ENCODE measurements at regions not wholly inside any gene's neighbourhood (a gene's known extent, or its start where the extent isn't known, plus 50 kb on each side); places are given as distances from the start of the nearest gene placed in this dataset.
A peak's percentile ranks its signal among the peaks of the same experiment; 100 is the strongest.
"Not testable (repeated sequence)": the region's sequence is repeated elsewhere in the genome, so short reads cannot be mapped to it uniquely, and the experiment has no call there.

DNA sequence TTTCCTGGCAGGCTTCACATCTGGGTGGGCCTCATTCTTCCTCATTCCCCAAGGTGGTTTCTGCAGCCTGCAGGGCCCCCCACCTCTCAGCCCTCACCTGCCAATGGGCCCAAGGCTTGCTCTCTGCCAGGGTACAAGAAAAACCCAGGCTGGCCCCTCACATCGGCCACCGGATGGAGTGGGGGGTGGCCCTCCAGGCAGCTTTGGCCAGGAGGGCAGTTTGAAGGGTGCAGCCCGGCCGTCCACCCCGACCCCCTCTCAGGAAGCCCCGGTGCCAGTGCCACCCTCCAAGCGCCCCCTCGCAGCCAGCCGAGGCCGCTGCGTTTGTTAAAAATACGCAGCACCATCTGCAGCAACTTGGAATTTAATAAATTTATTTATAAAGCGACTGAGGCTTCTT lies 196.7 kb downstream of the CTTN start:
- Mint-ChIP-seq H3K9me3 (no peaks in the 10 kb centered on the region), H3K36me3 (ENCODE audit: low read depth) (no peaks in the 10 kb centered on the region), H3K27me3 (ENCODE audit: low read depth) (peaks cover 15% of the 10 kb centered on the region), H3K4me3 (no peak overlapping the region), H3K27ac (no peak overlapping the region), H3K4me1 (peaks cover 14% of the 10 kb centered on the region)
- TF ChIP-seq, protein P1, sequence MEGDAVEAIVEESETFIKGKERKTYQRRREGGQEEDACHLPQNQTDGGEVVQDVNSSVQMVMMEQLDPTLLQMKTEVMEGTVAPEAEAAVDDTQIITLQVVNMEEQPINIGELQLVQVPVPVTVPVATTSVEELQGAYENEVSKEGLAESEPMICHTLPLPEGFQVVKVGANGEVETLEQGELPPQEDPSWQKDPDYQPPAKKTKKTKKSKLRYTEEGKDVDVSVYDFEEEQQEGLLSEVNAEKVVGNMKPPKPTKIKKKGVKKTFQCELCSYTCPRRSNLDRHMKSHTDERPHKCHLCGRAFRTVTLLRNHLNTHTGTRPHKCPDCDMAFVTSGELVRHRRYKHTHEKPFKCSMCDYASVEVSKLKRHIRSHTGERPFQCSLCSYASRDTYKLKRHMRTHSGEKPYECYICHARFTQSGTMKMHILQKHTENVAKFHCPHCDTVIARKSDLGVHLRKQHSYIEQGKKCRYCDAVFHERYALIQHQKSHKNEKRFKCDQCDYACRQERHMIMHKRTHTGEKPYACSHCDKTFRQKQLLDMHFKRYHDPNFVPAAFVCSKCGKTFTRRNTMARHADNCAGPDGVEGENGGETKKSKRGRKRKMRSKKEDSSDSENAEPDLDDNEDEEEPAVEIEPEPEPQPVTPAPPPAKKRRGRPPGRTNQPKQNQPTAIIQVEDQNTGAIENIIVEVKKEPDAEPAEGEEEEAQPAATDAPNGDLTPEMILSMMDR (IDR thresholded peaks at IDR 0.05; ENCODE audit: unreplicated experiment in 3 of 3): no peak

DNA sequence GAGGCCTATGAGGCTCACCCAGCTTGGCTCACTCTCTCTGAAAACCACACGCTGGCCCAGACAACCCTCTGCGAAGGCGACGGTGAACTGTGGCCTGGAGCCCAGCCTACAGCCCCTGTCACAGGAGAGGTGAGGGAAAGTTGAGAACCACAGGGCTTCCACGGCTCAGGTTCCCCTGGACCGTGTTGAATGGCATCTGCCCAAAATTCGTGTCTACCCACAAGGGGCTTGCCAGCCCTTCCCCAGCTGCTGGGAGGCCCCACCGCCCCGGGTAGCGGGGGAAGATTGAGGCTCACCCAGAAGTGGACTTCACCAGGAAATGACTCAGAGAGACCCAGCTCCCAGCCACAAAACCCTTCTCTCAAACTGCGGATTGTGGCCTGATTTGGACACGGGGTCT lies 197.1 kb downstream of the CTTN start:
- no peak overlapping the region for H3K4me3 Mint-ChIP-seq
- no peaks in the 10 kb centered on the region for H3K36me3 Mint-ChIP-seq (ENCODE audit: low read depth)
- peak overlapping the region in 1 of 3 experiments; percentile 56 for H3K27ac Mint-ChIP-seq

GRCh38 chr11:70596091-70596490 lies 197.8 kb downstream of the CTTN start:
- TF ChIP-seq, protein P1 (IDR thresholded peaks at IDR 0.05; ENCODE audit: unreplicated experiment in 3 of 3): no peak
- H3K4me1 Mint-ChIP-seq: peaks cover 19% of the 10 kb centered on the region
- no peaks in the 10 kb centered on the region for H3K36me3 Mint-ChIP-seq (ENCODE audit: low read depth)
- H3K27ac Mint-ChIP-seq: no peak overlapping the region
- H3K27me3 Mint-ChIP-seq (ENCODE audit: low read depth): peaks cover 14% of the 10 kb centered on the region
- H3K9me3 Mint-ChIP-seq: no peaks in the 10 kb centered on the region
- H3K4me3 Mint-ChIP-seq: no peak overlapping the region

More for the DNA sequence above, 197.1 kb downstream of the CTTN start:
- TF ChIP-seq, protein P1 (IDR thresholded peaks at IDR 0.05; ENCODE audit: unreplicated experiment in 3 of 3): no peak
- Mint-ChIP-seq H3K27me3 (ENCODE audit: low read depth) (peaks cover 17% of the 10 kb centered on the region), H3K4me1 (peaks cover 15% of the 10 kb centered on the region), H3K9me3 (no peaks in the 10 kb centered on the region)

DNA sequence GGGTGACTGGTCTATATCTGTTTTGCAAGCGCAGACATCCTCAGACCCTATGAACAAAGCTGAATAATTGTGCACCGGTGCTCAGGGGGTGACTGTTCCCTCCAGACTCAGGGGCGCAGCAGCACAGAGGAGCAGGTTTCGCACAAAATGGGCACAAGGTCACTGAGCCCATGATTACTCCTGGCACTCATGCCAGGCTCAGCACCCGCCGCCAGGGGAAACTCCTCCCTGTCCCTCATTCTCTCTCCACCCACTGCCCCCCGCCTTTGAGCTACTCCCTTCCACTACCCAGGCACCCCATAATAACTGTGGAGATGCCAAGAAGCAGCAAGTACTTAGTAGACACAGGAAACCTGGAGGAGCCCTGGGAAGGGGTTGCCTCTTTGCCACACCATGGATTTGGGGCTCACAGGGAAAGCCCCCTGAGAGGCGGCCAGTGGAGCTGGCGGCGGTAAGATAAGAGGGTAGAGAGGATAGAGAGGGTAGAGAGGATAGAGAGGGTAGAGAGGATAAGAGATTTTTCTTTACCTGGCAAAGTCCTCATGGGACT lies 198.8 kb downstream of the CTTN start:
- peaks cover 27% of the 10 kb centered on the region for H3K4me1 Mint-ChIP-seq
- H3K4me3 Mint-ChIP-seq: no peak overlapping the region
- no peaks in the 10 kb centered on the region for H3K36me3 Mint-ChIP-seq (ENCODE audit: low read depth)
- no peaks in the 10 kb centered on the region for H3K9me3 Mint-ChIP-seq
- H3K27me3 Mint-ChIP-seq (ENCODE audit: low read depth): peaks cover 16% of the 10 kb centered on the region
- TF ChIP-seq, protein P1 (IDR thresholded peaks at IDR 0.05; ENCODE audit: unreplicated experiment in 3 of 3): no peak
- H3K27ac Mint-ChIP-seq: peak overlapping the region in 1 of 3 experiments; percentile 44

- Mint-ChIP-seq H3K4me3 (peak overlapping the region in 1 of 3 experiments; percentile 12), H3K4me1 (peaks cover 31% of the 10 kb centered on the region)
These were observed 199.7 kb downstream of the CTTN start for GRCh38 chr11:70597751-70598625.

DNA sequence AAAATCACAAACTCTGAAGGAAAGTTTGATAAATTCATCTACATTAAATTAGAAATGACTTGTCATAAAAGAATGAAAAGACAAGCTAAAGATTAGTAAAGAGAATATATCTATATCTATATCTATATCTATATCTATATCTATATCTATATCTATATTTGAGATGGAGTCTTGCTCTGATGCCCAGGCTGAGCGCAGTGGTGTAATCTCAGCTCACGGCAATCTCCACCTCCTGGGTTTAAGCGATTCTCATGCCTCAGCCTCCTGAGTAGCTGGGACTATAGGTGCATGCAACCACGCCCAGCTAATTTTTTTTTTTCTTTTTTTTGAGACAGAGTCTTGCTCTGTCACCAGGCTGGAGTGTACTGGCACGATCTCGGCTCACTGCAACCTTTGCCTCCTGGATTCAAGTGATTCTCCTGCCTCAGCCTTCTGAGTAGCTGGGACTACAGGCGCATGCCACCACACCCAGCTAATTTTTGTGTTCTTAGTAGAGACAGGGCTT lies 202.6 kb downstream of the CTTN start:
- H3K4me3 Mint-ChIP-seq; H3K36me3 Mint-ChIP-seq (ENCODE audit: low read depth); H3K9me3 Mint-ChIP-seq; H3K27ac Mint-ChIP-seq: not testable (repeated sequence)
- Mint-ChIP-seq H3K4me1 (peaks cover 32% of the 10 kb centered on the region), H3K27me3 (ENCODE audit: low read depth) (peaks cover 20% of the 10 kb centered on the region)

More at GRCh38 chr11:70597751-70598625, 199.7 kb downstream of the CTTN start:
- Mint-ChIP-seq H3K27me3 (ENCODE audit: low read depth) (peaks cover 20% of the 10 kb centered on the region), H3K9me3 (no peaks in the 10 kb centered on the region), H3K36me3 (ENCODE audit: low read depth) (no peaks in the 10 kb centered on the region), H3K27ac (peak overlapping the region in 2 of 3 experiments; percentile 34 to 45)
- TF ChIP-seq, protein P1 (IDR thresholded peaks at IDR 0.05; ENCODE audit: unreplicated experiment in 3 of 3): no peak

Data from nephron (organoid).